ENCODE measurements at regions not wholly inside any gene's neighbourhood (a gene's known extent, or its start where the extent isn't known, plus 50 kb on each side); places are given as distances from the start of the nearest gene placed in this dataset.

DNA sequence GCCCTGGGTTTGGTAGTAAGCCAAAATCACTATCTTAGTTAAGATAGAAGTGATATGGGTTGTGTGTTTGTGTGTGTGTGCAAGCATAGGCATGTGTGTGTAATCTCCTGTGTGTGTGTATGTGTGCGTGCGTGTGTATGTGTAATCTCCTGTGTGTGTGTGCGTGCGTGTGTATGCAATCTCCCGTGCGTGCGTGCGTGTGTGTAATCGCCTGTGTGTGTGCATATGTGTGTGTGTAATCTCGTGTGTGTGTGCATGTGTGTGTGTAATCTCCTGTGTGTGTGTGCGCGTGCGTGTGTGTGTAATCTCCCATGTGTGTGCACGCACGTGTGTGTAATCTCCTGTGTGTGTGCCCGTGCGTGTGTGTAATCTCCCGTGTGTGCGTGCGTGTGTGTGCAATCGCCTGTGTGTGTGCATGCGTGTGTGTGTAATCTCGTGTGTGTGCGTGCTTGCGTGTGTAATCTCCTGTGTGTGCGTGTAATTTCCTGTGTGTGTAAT, 219.3 kb upstream of the GGTLC1 start:
- TF ChIP-seq, protein P1, sequence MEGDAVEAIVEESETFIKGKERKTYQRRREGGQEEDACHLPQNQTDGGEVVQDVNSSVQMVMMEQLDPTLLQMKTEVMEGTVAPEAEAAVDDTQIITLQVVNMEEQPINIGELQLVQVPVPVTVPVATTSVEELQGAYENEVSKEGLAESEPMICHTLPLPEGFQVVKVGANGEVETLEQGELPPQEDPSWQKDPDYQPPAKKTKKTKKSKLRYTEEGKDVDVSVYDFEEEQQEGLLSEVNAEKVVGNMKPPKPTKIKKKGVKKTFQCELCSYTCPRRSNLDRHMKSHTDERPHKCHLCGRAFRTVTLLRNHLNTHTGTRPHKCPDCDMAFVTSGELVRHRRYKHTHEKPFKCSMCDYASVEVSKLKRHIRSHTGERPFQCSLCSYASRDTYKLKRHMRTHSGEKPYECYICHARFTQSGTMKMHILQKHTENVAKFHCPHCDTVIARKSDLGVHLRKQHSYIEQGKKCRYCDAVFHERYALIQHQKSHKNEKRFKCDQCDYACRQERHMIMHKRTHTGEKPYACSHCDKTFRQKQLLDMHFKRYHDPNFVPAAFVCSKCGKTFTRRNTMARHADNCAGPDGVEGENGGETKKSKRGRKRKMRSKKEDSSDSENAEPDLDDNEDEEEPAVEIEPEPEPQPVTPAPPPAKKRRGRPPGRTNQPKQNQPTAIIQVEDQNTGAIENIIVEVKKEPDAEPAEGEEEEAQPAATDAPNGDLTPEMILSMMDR (IDR thresholded peaks at IDR 0.05; ENCODE audit: insufficient read depth, low read depth, low read length) = no peak
- TF ChIP-seq EZH2 (IDR thresholded peaks at IDR 0.05; ENCODE audit: insufficient read depth, low read length) = no peak
